ENCODE measurements at regions not wholly inside any gene's neighbourhood (a gene's known extent, or its start where the extent isn't known, plus 50 kb on each side); places are given as distances from the start of the nearest gene placed in this dataset.
"Not testable (repeated sequence)": the region's sequence is repeated elsewhere in the genome, so short reads cannot be mapped to it uniquely, and the experiment has no call there.

DNA sequence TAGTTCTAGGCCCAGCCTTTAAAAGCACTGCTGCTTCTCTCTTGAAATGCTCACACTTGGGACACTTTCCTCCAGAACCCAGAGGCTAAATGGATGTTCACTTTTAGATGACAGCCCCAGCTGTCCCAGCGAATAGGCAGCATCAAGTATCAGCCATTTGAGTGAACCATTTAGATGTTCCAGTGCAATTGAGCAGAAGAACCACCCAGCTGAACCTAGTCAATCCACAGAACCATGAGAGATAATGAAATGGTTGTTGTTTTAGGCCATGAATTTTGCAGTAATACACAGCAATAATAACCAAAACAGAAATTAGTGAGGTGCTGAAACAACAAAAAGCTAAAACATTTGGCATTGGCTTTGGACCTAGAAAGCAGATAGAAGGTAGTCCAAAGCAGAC, 273.9 kb downstream of the ETV1 start:
- no peak overlapping the region for H3K4me3 ChIP-seq (ENCODE audit: low read length)
- no peak for DNase-seq (ENCODE audit: low read depth)
- H3K27me3 ChIP-seq (replicated peaks; ENCODE audit: control insufficient read depth, insufficient read depth, low read length): no peaks in the 10 kb centered on the region
- no peaks in the 10 kb centered on the region for H3K4me1 ChIP-seq (ENCODE audit: control insufficient read depth, insufficient read depth, low read length)
- no peak overlapping the region for H3K9ac ChIP-seq (ENCODE audit: low read length)
- peaks cover 19% of the 10 kb centered on the region for H3K9me3 ChIP-seq (ENCODE audit: control insufficient read depth, low read length)
- H3K36me3 ChIP-seq (ENCODE audit: control insufficient read depth, insufficient read depth, low read length, severe bottlenecking): no peaks in the 10 kb centered on the region

- H3K36me3 ChIP-seq (ENCODE audit: control insufficient read depth, insufficient read depth, low read length, severe bottlenecking): no peaks in the 10 kb centered on the region
Measured at GRCh38 chr7:13717031-13717430, 272.4 kb downstream of the ETV1 start.

GRCh38 chr7:13724191-13724976, 265.1 kb downstream of the ETV1 start:
- no peaks in the 10 kb centered on the region for H3K27me3 ChIP-seq (replicated peaks; ENCODE audit: control insufficient read depth, insufficient read depth, low read length)
- DNase-seq (ENCODE audit: low read depth): no peak
- no peaks in the 10 kb centered on the region for H3K4me1 ChIP-seq (ENCODE audit: control insufficient read depth, insufficient read depth, low read length)
- H3K4me3 ChIP-seq (ENCODE audit: low read length): no peak overlapping the region
- H3K9me3 ChIP-seq (ENCODE audit: control insufficient read depth, low read length): no peaks in the 10 kb centered on the region
- no peak overlapping the region for H3K9ac ChIP-seq (ENCODE audit: low read length)
- no peaks in the 10 kb centered on the region for H3K36me3 ChIP-seq (ENCODE audit: control insufficient read depth, insufficient read depth, low read length, severe bottlenecking)

More at GRCh38 chr7:13717031-13717430, 272.4 kb downstream of the ETV1 start:
- H3K4me1 ChIP-seq (ENCODE audit: control insufficient read depth, insufficient read depth, low read length): no peaks in the 10 kb centered on the region
- DNase-seq (ENCODE audit: low read depth): no peak
- H3K9me3 ChIP-seq (ENCODE audit: control insufficient read depth, low read length): peaks cover 19% of the 10 kb centered on the region
- no peak overlapping the region for H3K4me3 ChIP-seq (ENCODE audit: low read length)
- H3K9ac ChIP-seq (ENCODE audit: low read length): no peak overlapping the region
- no peaks in the 10 kb centered on the region for H3K27me3 ChIP-seq (replicated peaks; ENCODE audit: control insufficient read depth, insufficient read depth, low read length)

DNA sequence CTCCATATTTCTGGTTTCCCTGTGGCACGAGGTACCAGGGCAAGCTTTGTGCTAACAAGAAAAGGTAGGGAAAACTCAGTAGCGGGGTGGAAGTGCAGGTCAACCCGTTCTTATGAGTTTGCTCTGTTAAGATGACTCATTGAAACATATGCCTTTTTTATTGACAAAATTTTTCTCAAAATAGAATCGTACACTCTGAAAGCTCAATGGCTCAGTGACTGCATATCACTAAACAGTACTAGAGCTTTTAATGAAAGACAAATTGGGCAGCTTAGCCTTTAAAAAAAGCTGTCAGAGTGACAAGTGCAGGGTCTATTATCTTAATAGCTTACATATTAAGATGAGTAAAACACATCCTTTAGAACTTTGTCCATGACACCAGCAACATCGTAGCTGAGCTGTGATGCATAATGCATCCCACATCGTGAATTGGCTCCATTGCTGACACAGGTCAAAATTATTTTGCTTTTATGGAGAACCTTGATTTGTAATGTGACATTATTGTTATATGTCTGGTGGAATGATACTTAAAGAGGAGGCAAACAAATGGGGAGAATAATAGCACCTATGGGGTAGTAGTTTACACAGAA, 264.4 kb downstream of the ETV1 start:
- no peaks in the 10 kb centered on the region for H3K9me3 ChIP-seq (ENCODE audit: control insufficient read depth, low read length)
- no peak overlapping the region for H3K4me3 ChIP-seq (ENCODE audit: low read length)
- no peaks in the 10 kb centered on the region for H3K27me3 ChIP-seq (replicated peaks; ENCODE audit: control insufficient read depth, insufficient read depth, low read length)
- H3K4me1 ChIP-seq (ENCODE audit: control insufficient read depth, insufficient read depth, low read length): no peaks in the 10 kb centered on the region
- H3K9ac ChIP-seq (ENCODE audit: low read length): no peak overlapping the region
- H3K36me3 ChIP-seq (ENCODE audit: control insufficient read depth, insufficient read depth, low read length, severe bottlenecking): no peaks in the 10 kb centered on the region
- no peak for DNase-seq (ENCODE audit: low read depth)

- H3K9me3 ChIP-seq (ENCODE audit: control insufficient read depth, low read length): no peaks in the 10 kb centered on the region
- H3K4me1 ChIP-seq (ENCODE audit: control insufficient read depth, insufficient read depth, low read length): no peaks in the 10 kb centered on the region
- no peak overlapping the region for H3K9ac ChIP-seq (ENCODE audit: low read length)
- H3K4me3 ChIP-seq (ENCODE audit: low read length): no peak overlapping the region
- DNase-seq (ENCODE audit: low read depth): peak; percentile 15
- H3K27me3 ChIP-seq (replicated peaks; ENCODE audit: control insufficient read depth, insufficient read depth, low read length): no peaks in the 10 kb centered on the region
- H3K36me3 ChIP-seq (ENCODE audit: control insufficient read depth, insufficient read depth, low read length, severe bottlenecking): no peaks in the 10 kb centered on the region
Measured at GRCh38 chr7:13725591-13725990, 263.9 kb downstream of the ETV1 start.

GRCh38 chr7:13727279-13727678, 262.2 kb downstream of the ETV1 start:
- H3K36me3 ChIP-seq (ENCODE audit: control insufficient read depth, insufficient read depth, low read length, severe bottlenecking): no peaks in the 10 kb centered on the region
- no peaks in the 10 kb centered on the region for H3K4me1 ChIP-seq (ENCODE audit: control insufficient read depth, insufficient read depth, low read length)
- DNase-seq (ENCODE audit: low read depth): no peak
- no peaks in the 10 kb centered on the region for H3K9me3 ChIP-seq (ENCODE audit: control insufficient read depth, low read length)
- no peak overlapping the region for H3K4me3 ChIP-seq (ENCODE audit: low read length)
- H3K27me3 ChIP-seq (replicated peaks; ENCODE audit: control insufficient read depth, insufficient read depth, low read length): no peaks in the 10 kb centered on the region
- no peak overlapping the region for H3K9ac ChIP-seq (ENCODE audit: low read length)

DNA sequence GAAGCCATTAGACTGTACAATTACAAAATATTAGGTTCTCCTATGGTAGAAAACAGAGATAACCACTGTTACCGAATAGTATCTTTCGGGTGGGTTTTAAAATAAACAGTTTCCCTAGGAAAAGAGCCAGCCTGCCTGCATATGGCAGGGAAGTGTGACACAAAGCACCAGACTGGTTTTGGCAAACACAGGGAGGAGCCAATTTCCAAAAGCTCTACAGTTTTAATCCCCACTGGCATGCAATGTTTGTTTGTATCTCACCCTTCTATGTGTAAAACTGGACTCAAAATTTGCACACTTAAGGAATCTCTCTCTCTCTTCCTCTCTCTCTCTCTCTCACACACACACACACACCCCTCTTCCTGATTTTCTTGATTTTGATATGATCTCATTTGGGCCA, 261.7 kb downstream of the ETV1 start:
- Histone ChIP-seq H3K9me3 (ENCODE audit: control insufficient read depth, low read length) (no peaks in the 10 kb centered on the region), H3K36me3 (ENCODE audit: control insufficient read depth, insufficient read depth, low read length, severe bottlenecking) (no peaks in the 10 kb centered on the region), H3K4me3 (ENCODE audit: low read length) (no peak overlapping the region), H3K27me3 (replicated peaks; ENCODE audit: control insufficient read depth, insufficient read depth, low read length) (no peaks in the 10 kb centered on the region), H3K9ac (ENCODE audit: low read length) (no peak overlapping the region), H3K4me1 (ENCODE audit: control insufficient read depth, insufficient read depth, low read length) (no peaks in the 10 kb centered on the region)
- DNase-seq (ENCODE audit: low read depth): no peak

- H3K36me3 ChIP-seq (ENCODE audit: control insufficient read depth, insufficient read depth, low read length, severe bottlenecking); H3K27me3 ChIP-seq (replicated peaks; ENCODE audit: control insufficient read depth, insufficient read depth, low read length); H3K9ac ChIP-seq (ENCODE audit: low read length); DNase-seq (ENCODE audit: low read depth); H3K4me3 ChIP-seq (ENCODE audit: low read length); H3K9me3 ChIP-seq (ENCODE audit: control insufficient read depth, low read length); H3K4me1 ChIP-seq (ENCODE audit: control insufficient read depth, insufficient read depth, low read length): not testable (repeated sequence)
Measured at GRCh38 chr7:13728430-13728829, 261.0 kb downstream of the ETV1 start.

- Histone ChIP-seq H3K4me3 (ENCODE audit: low read length) (no peak overlapping the region), H3K4me1 (ENCODE audit: control insufficient read depth, insufficient read depth, low read length) (no peaks in the 10 kb centered on the region), H3K9me3 (ENCODE audit: control insufficient read depth, low read length) (no peaks in the 10 kb centered on the region), H3K36me3 (ENCODE audit: control insufficient read depth, insufficient read depth, low read length, severe bottlenecking) (no peaks in the 10 kb centered on the region), H3K9ac (ENCODE audit: low read length) (no peak overlapping the region), H3K27me3 (replicated peaks; ENCODE audit: control insufficient read depth, insufficient read depth, low read length) (no peaks in the 10 kb centered on the region)
- DNase-seq (ENCODE audit: low read depth): no peak
Measured at GRCh38 chr7:13731643-13732042, 257.8 kb downstream of the ETV1 start.

DNA sequence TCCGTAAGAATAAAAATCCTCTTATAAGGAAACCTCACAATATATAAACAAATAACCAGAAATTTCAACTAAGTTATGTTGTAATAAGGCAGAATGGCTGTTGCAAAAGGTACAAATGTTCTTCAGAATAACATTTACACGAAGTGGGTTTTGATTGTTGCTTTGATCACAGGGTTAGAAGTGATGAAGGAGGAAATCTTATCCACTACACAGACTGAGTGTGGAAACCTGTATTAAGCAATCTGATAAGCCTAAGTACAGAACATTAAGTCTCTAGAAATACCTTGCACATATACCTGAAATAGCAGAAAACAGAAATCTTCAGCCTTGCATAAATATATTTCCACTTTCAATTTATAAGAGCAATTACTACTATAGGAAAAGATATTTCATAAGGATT, 251.9 kb downstream of the ETV1 start:
- H3K4me3 ChIP-seq (ENCODE audit: low read length): no peak overlapping the region
- H3K27me3 ChIP-seq (replicated peaks; ENCODE audit: control insufficient read depth, insufficient read depth, low read length): no peaks in the 10 kb centered on the region
- no peak for DNase-seq (ENCODE audit: low read depth)
- H3K4me1 ChIP-seq (ENCODE audit: control insufficient read depth, insufficient read depth, low read length): peaks cover 11% of the 10 kb centered on the region
- H3K36me3 ChIP-seq (ENCODE audit: control insufficient read depth, insufficient read depth, low read length, severe bottlenecking): no peaks in the 10 kb centered on the region
- H3K9me3 ChIP-seq (ENCODE audit: control insufficient read depth, low read length): no peaks in the 10 kb centered on the region
- no peak overlapping the region for H3K9ac ChIP-seq (ENCODE audit: low read length)

- Histone ChIP-seq H3K36me3 (ENCODE audit: control insufficient read depth, insufficient read depth, low read length, severe bottlenecking) (no peaks in the 10 kb centered on the region), H3K9ac (ENCODE audit: low read length) (no peak overlapping the region), H3K9me3 (ENCODE audit: control insufficient read depth, low read length) (no peaks in the 10 kb centered on the region), H3K27me3 (replicated peaks; ENCODE audit: control insufficient read depth, insufficient read depth, low read length) (no peaks in the 10 kb centered on the region), H3K4me1 (ENCODE audit: control insufficient read depth, insufficient read depth, low read length) (peaks cover 16% of the 10 kb centered on the region), H3K4me3 (ENCODE audit: low read length) (no peak overlapping the region)
- DNase-seq (ENCODE audit: low read depth): peak; percentile 58
Measured at GRCh38 chr7:13742126-13742525, 247.3 kb downstream of the ETV1 start.
